HG03060 (cell line): ENCODE measurements at regions not wholly inside any gene's neighbourhood (a gene's known extent, or its start where the extent isn't known, plus 50 kb on each side); places are given as distances from the start of the nearest gene placed in this dataset.
"Not testable (repeated sequence)": the region's sequence is repeated elsewhere in the genome, so short reads cannot be mapped to it uniquely, and the experiment has no call there.

Source experiments
- ATAC-seq: cut with Tn5 transposase; IDR thresholded peaks from one replicate; pipeline ENCODE4 v1.9.1; 2021; ENCODE audit warnings: low read depth, moderate number of reproducible peaks; ENCODE audit not compliant: unreplicated experiment

- not testable (repeated sequence) for ATAC-seq
Observed at GRCh38 chr9:41646246-41646645, 457.1 kb upstream of the ZNG1F start.

DNA sequence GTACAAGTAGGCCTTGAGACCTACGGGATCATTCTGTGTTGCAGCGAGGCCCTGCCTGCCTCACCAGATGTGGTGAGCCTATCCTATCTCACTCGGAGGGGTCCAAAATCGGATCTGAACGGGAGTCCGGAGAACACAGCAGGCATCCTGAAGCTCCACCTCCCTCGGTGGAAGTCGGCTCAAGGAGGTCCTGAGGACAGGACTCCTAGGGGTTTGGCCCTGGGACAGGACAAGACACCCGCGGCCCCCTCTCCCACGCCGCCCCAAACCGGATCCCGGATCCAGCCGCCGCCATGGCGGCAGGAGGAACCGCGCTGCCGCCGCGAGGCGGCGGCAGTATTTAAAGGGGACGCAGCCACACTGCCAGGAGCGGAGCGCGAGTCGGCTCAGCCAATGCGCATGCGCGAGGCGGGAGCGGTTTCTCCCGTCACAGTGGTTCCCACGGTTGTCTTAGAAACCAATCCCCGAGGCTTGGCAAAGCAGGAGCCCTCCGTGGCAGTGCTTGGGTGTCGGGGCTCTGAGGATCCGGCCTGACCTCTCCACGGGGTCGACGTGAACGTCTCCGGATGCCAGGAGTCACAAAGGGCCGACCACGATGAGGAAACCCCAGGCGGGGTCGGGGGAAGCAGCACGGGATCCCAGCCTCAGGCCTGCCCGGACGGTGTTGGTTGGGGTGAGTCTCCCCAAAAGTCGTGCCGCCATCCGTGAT, 454.6 kb upstream of the ZNG1F start:
- peak; percentile 67 for ATAC-seq

GRCh38 chr9:41633726-41634125, 444.6 kb upstream of the ZNG1F start:
- not testable (repeated sequence) for ATAC-seq

DNA sequence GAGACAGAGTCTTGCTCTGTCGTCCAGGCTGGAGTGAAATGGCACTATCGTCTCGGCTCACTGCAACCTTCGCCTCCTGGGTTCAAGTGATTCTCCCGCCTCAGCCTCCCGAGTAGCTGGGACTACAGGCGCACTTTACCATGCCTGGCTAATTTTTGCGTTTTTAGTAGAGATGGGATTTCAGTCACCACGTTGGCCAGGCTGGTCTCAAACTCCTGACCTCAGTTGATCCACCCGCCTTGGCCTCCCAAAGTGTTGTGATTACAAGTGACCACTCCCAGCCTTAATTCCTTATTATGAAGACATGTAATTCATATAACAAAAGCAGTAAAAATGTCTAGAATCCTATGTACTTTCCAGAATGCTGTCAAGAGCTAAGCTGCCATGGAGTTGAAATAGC, 434.5 kb upstream of the ZNG1F start:
- ATAC-seq = not testable (repeated sequence)

DNA sequence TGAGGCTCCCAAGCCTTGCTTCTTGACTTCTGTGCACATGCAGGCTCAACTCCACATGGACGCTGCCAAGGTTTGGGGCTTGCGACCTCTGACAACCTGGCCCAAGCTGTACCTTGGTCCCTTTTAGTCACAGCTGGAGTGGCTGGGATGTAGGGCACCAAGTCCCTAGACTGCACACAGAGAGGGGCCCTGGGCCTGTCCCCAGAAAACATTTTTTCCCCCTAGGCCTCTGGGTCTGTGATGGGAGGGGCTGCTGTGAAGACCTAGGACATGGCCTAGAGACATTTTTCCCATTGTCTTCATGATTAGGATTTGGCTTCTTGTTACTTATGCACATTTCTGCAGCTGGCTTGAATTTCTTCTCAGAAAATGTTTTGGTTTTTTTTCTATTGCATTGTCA, 430.1 kb upstream of the ZNG1F start:
- ATAC-seq = not testable (repeated sequence)

DNA sequence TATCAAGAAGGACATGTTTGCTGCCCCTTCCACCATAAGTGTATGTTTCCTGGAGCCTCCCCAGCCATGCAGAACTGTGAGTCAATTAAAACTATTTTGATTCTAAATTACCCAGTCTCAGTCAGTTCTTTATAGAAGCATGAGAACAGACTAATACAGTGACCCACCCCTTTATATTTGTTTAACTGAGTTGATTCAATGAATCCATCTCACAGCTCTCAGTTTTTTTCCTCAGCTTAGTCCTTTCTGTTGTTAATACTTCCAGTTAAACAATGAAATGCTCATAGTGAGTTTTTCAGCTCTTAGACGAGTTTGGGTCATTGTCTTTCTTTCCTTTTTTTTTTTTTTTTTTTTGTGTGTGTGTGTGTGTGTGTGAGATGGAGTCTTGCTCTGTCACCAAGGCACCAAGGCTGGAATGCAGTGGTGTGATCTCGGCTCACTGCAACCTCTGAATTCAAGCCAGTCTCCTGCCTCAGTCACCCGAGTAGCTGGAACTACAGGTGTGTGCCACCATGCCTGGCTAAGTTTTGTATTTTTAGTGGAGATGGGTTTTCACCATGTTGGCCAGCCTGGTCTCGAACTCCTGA, 417.9 kb upstream of the ZNG1F start:
- not testable (repeated sequence) for ATAC-seq

GRCh38 chr9:41565572-41565971, 376.5 kb upstream of the ZNG1F start:
- not testable (repeated sequence) for ATAC-seq
